HG02623 (cell line): ENCODE measurements at regions not wholly inside any gene's neighbourhood (a gene's known extent, or its start where the extent isn't known, plus 50 kb on each side); places are given as distances from the start of the nearest gene placed in this dataset.

Experiments used
- ATAC-seq: cut with Tn5 transposase; IDR thresholded peaks from one replicate; pipeline ENCODE4 v1.9.1; 2021; ENCODE audit warnings: moderate library complexity; ENCODE audit not compliant: unreplicated experiment

GRCh38 chr13:33891196-33891742, 73.3 kb downstream of the RFC3 start:
- no peak for ATAC-seq

DNA sequence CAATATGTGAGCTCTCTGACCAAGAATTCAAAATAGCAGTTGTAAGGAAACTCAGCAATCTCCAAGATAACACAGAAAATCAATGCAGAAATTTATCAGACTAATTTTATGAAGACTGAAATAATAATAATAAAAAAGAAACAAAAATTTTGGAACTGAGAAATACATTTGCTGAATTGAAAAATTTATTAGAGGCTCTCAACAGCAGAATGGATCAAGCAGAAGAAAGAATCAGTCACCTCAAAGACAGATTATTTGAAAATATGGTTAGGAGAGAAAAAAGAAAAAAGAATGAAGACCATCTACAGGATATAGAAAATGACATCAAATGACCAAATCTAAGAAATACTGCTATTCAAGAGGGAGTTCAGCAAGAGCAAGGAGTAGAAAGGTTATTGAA, 75.6 kb downstream of the RFC3 start:
- no peak for ATAC-seq

GRCh38 chr13:33904431-33904830, 86.5 kb downstream of the RFC3 start:
- no peak for ATAC-seq

DNA sequence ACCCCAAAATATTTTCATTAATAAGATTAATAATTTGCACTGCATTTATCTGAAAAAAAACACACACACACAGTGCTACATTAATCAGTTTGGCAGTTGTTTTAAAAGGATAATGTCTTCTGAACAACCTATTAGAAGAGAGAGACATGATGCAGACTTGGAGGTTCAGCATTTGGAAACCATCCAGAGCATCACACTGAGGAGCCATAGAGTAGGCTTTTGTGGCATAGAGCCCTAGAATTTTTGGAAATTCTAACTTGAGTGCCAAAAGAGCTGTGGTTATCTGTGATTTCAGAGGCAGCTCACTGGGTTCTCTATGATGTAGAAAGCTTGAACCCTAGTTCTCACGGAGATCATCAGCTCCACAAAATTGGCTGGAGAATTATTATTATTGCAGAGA, 90.2 kb downstream of the RFC3 start:
- ATAC-seq, result no peak

- no peak for ATAC-seq
These were observed 92.3 kb downstream of the RFC3 start for GRCh38 chr13:33910255-33910654.

DNA sequence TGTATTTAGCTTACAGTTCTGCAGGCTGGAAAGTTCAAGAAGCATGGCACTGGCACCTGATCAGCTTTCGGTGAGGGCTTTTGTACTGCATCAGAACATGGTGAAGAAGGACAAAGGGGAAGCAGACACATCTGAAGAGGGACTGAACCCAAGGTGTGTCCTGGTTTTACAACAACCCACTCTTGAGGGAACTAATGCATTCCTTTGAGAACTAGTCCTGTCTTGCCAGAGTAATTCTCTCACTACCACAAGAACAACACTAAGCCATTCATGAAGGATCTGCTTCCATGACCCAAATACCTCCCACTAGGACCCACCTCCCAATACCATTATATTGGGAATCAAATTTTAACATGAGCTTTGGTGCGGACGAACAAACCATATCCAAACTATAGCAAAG, 93.6 kb downstream of the RFC3 start:
- ATAC-seq, result no peak

DNA sequence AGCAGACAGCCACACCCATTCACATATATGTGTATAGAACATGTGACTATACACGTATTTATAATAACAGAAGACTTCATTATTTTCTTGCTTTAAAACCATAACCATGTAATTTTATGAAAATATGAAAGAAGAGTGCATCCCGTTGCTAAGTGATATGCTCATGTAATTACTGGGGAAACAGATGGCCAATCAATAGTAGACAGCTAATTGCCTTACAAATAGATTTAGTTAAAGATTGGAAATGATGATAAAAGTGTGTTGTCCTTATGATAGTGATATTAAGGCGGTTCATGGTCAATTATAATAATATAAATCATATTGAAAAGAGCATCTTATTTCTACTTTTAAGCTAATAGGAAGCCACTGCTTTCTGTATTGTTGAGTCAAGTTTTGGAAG, 95.9 kb downstream of the RFC3 start:
- no peak for ATAC-seq

DNA sequence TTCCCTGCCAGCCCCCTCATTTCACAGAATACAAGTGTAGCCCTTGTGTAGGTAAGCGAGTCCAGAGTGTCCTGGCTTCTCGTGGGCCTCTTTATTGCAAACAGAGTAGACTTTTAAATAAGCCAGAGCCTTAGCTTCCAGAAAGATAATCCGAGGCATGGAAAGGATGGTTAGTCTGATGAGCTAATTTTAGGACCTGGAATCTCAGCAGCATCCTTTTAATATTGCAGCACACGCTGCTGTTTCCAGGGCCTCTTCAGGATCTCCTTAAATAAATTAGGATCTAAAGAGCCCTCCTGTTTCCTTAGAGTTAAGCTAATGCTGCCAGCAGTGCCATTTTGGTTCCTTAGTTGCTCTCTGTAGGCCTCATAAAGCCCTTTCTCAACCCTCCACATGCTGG, 99.2 kb downstream of the RFC3 start:
- no peak for ATAC-seq

GRCh38 chr13:33918199-33918932, 100.4 kb downstream of the RFC3 start:
- no peak for ATAC-seq

DNA sequence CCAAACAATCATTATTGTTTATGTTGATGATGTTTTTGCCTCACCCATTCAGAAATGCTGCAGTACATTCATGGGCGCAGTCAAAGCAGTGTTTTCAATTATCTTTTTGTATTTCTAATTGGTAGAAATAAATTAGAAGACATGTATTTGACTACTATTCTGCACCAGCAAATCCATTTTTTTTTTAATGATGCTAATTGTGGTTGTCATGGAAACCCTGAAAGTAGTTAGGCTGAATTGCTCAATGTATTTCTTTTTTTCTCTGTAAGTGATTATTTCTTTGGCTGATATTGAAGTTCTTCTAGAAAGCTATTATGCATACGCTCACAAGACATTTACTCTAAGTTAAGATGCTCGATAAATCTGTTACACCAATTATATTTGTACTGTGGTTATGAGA, 101.2 kb downstream of the RFC3 start:
- ATAC-seq, result no peak

DNA sequence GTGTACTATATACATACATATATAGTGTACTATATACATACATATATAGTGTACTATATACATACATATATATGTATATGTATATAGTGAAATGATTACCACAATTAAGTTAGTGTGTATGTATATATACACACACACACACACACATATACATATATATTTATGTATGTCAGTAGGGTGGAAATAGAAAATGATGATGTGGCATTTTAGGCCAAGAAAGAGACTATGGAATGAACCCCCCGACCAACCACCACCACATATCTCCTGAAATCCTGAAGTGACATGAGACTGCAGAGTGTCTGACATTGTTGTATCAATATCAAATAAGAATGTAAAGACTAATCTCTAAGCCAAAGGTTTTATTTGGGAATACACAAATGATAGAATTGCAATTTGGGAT, 107.6 kb downstream of the RFC3 start:
- no peak for ATAC-seq

GRCh38 chr13:33927315-33927714, 109.4 kb downstream of the RFC3 start:
- no peak for ATAC-seq

- ATAC-seq, result no peak
These were observed 113.7 kb downstream of the RFC3 start for GRCh38 chr13:33931397-33932311.

GRCh38 chr13:33932769-33933406, 114.9 kb downstream of the RFC3 start:
- no peak for ATAC-seq

GRCh38 chr13:33933810-33934209, 115.9 kb downstream of the RFC3 start:
- no peak for ATAC-seq

DNA sequence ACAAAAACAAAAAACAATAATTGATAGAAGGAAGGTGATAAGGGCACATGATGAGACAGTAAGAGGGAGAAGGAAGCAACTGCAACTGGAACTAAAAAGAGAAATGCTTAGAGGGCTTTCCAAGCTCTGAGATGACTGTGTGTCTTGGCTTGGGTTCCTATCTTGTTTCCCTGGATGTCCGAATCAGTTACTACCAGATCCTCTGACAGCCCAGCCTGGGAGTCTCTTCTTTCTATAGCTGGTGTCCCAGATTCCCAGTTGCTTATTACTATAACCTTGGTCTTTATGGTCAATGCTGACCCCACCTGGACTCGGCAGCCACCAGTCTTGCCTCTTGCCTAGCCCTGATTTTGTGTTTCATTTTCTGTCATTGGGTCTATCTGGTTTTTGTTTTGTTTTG, 116.4 kb downstream of the RFC3 start:
- ATAC-seq, result no peak

DNA sequence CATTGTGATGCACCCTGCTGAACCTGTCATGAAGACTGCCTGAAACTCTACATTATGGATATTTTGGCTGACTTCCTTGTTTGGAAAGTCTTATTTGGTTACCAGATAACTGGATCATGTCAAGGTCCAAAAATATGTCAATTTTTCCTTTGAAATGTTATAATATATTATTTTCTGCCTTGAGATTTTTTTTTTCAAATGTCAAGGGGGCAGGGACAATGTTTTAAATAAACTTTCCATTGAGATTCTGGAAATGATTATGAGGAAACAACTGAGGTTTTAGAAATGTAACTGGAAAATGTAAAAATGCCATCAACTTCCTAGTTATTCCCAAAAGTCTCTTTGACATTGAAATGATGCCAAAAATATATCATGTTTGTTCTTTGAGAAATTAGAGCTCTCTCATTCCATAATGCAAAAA, 117.0 kb downstream of the RFC3 start:
- no peak for ATAC-seq

DNA sequence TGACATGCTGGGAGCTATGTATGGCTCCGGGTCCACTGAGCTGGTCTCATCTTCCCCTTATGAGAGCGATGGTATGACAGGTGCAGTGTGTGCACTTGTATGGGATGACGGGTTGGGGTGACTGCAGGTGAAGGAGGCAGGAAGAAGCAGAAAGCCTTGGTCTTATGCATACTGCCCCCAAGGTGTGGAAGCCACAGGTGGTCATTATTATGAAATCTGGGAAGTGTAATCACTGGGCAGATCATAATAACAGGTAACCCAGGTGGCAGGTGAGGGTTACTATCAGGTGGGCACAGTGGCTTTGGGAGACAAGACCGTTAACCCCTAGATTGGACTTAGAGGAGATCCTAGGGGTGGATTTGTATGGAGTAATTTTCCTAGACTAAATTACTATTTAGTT, 118.0 kb downstream of the RFC3 start:
- ATAC-seq, result no peak

GRCh38 chr13:33937373-33938098, 119.6 kb downstream of the RFC3 start:
- no peak for ATAC-seq

DNA sequence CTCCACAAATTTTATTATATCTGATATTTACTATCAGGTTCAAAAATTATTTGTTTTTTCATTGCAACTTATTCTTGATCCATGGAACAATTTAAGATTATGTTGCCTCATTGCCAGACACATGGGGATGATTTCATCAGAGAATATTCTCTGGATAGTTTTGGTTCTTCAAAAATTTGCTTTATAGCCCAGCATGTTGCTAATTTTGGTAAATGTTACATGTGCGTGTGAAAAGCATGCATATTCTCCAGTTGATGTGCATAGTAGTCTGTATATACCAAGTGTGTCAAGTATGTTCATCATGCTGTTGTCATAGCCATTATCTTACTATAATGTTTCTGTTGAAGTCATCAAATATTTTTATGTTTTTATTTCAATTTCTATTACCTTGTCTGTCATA, 122.3 kb downstream of the RFC3 start:
- no peak for ATAC-seq

DNA sequence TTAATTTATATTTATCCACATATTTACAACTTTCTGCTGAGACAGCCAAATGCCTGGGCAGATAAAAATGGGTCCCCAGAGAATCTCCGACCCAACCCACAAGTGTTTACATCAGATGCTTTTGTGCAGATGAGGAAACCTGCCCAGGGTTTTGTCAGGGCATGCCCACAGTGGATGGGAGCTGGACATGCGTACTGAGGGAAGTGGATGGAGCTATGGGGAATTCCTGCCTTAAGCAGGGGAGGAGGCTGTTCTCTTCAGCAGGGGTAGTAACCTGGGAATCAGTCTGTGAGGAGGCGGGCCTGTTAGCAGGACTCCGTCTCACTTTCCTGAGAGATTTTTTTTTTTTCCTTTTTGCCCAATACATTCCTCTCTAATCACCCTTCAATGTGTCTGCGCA, 122.9 kb downstream of the RFC3 start:
- no peak for ATAC-seq
